ENCODE measurements at regions not wholly inside any gene's neighbourhood (a gene's known extent, or its start where the extent isn't known, plus 50 kb on each side); places are given as distances from the start of the nearest gene placed in this dataset.

DNA sequence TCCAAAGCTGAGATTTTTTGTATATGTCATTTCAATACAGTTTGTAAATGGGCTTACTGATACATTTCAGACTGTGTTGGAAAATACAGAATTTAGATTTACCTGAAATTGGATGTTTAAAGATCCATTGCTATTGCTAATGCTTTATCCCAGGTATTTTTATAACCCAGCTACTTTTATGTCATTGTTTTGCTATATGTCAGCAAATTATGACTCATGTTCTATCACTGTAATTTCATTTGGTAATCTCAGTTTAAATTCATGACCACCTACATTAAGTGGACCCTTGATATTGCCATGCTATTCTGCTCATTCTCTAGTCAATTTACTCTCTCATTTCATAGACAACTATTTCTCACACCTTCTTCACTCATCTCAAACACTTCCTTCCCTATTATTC lies 281.2 kb downstream of the IPO8 start:
- Histone ChIP-seq H3K9me3 (no peaks in the 10 kb centered on the region), H3K27me3 (no peaks in the 10 kb centered on the region), H3K4me1 (no peaks in the 10 kb centered on the region), H3K27ac (no peak overlapping the region), H3K36me3 (ENCODE audit: low read depth, missing control alignments) (no peaks in the 10 kb centered on the region), H3K4me3 (no peak overlapping the region)
- TF ChIP-seq, protein P1, sequence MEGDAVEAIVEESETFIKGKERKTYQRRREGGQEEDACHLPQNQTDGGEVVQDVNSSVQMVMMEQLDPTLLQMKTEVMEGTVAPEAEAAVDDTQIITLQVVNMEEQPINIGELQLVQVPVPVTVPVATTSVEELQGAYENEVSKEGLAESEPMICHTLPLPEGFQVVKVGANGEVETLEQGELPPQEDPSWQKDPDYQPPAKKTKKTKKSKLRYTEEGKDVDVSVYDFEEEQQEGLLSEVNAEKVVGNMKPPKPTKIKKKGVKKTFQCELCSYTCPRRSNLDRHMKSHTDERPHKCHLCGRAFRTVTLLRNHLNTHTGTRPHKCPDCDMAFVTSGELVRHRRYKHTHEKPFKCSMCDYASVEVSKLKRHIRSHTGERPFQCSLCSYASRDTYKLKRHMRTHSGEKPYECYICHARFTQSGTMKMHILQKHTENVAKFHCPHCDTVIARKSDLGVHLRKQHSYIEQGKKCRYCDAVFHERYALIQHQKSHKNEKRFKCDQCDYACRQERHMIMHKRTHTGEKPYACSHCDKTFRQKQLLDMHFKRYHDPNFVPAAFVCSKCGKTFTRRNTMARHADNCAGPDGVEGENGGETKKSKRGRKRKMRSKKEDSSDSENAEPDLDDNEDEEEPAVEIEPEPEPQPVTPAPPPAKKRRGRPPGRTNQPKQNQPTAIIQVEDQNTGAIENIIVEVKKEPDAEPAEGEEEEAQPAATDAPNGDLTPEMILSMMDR (IDR thresholded peaks at IDR 0.05) = no peak
- TF ChIP-seq POLR2A (IDR thresholded peaks at IDR 0.05) = no peak
- no peak for DNase-seq
- intact Hi-C loops (cut with DNase I; ENCODE audit: low total_unique reads) = no loop called here

DNA sequence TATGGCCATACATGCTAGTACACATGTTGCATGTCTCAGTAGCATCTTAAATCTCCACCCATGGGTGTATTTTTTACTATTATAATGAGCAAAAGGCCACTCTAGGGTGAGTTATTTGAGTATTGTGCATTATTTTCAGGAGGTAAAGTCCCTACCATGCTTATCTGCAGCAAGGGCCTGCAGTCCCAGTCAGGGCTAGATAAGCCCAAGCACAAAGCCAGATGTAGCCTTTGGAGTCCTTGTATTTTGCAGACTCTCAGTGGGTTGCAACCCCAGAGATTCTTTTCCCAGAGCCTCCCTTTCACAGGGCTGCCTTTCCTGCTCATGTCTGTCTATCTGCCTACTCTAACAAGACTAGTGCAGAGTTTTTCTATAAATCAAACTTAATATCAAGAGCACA lies 295.3 kb downstream of the IPO8 start:
- Histone ChIP-seq H3K9me3 (no peaks in the 10 kb centered on the region), H3K4me1 (no peaks in the 10 kb centered on the region), H3K4me3 (no peak overlapping the region), H3K36me3 (ENCODE audit: low read depth, missing control alignments) (no peaks in the 10 kb centered on the region), H3K27ac (no peak overlapping the region), H3K27me3 (no peaks in the 10 kb centered on the region)
- TF ChIP-seq, protein P1 (IDR thresholded peaks at IDR 0.05) = no peak
- TF ChIP-seq POLR2A (IDR thresholded peaks at IDR 0.05) = no peak
- intact Hi-C loops (cut with DNase I; ENCODE audit: low total_unique reads) = no loop called here
- peak; percentile 46 for DNase-seq

DNA sequence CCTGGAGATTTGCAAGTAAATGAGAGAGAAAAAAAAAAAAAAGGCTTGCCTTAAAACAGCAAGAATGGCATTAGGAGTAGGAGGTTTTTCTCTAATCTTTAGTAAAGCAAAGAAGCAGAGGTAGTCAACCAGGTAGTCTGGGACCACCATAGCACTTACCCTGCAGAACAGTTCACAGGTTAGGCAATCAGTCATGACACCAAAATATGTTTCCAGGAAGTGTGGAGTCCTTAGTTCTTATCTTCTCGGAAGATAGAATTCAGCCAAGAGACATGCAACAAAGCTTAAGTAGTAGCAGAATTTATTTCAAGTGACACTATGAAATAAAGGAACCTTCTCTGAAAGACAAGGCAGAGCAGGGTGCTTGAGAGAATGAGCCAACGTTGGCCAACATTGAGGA lies 295.8 kb downstream of the IPO8 start:
- DNase-seq = no peak
- Histone ChIP-seq H3K9me3 (no peaks in the 10 kb centered on the region), H3K27me3 (no peaks in the 10 kb centered on the region), H3K4me3 (no peak overlapping the region), H3K36me3 (ENCODE audit: low read depth, missing control alignments) (no peaks in the 10 kb centered on the region), H3K27ac (no peak overlapping the region), H3K4me1 (no peaks in the 10 kb centered on the region)
- whole genome bisulfite sequencing, 2 donors = 68 to 79% methylated on average over 2 of the region's 2 CpGs
- TF ChIP-seq, protein P1 (IDR thresholded peaks at IDR 0.05) = no peak
- intact Hi-C loops (cut with DNase I; ENCODE audit: low total_unique reads) = no loop called here

DNA sequence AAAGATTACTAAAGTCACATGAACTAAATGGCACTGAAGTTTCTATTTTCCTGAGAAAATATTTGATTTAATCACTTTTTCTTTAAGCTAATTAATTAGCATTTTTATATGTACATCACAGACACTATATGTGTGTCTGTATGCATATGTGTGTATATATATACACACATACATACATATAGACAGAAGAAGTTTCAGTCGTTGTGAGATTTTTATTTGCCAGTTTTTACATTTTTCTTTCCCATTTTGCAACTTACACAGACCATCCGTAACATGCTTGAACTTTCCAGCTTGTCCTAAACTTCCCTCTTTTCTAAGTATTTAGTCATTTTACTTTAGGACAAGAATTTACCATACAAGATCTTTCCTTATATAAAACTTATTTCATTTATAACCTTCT lies 299.1 kb downstream of the IPO8 start:
- 65 to 73% methylated on average over 2 of the region's 2 CpGs for WGBS, 2 donors
- intact Hi-C loops (cut with DNase I; ENCODE audit: low total_unique reads) = no loop called here
- H3K4me1 ChIP-seq = no peaks in the 10 kb centered on the region
- H3K4me3 ChIP-seq = no peak overlapping the region
- no peaks in the 10 kb centered on the region for H3K36me3 ChIP-seq (ENCODE audit: low read depth, missing control alignments)
- H3K9me3 ChIP-seq = no peaks in the 10 kb centered on the region
- H3K27me3 ChIP-seq = no peaks in the 10 kb centered on the region
- no peak overlapping the region for H3K27ac ChIP-seq
- DNase-seq = no peak
- TF ChIP-seq, protein P1 (IDR thresholded peaks at IDR 0.05) = no peak
- no peak for TF ChIP-seq POLR2A (IDR thresholded peaks at IDR 0.05)

DNA sequence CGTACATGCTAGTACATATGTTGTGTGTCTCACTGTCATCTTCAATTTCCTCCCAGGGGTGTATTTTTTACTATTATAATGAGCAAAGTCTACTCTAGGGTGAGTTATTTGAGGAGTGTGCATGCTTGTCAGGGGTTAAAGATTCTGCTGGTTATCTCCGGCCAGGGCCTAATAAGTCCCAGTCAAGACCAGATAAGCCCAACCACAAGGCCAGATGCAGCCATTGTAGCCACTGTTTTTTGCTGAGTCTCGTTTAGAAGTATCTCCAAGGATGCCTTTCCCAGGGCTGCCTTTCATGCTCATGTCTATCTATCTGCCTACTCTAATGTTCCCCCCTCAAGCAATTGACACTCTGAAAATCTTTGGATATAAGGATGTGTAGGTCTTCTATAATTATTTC lies 300.5 kb downstream of the IPO8 start:
- no peak for TF ChIP-seq POLR2A (IDR thresholded peaks at IDR 0.05)
- TF ChIP-seq, protein P1 (IDR thresholded peaks at IDR 0.05) = no peak
- Histone ChIP-seq H3K9me3 (no peaks in the 10 kb centered on the region), H3K36me3 (ENCODE audit: low read depth, missing control alignments) (no peaks in the 10 kb centered on the region), H3K27me3 (no peaks in the 10 kb centered on the region), H3K4me3 (no peak overlapping the region), H3K27ac (no peak overlapping the region), H3K4me1 (no peaks in the 10 kb centered on the region)
- whole genome bisulfite sequencing, 2 donors = 43 to 56% methylated on average over 3 of the region's 3 CpGs
- DNase-seq = no peak
- intact Hi-C loops (cut with DNase I; ENCODE audit: low total_unique reads) = no loop called here

All from testis (tissue), 2 donors.